H9 (cell line): ENCODE measurements at regions not wholly inside any gene's neighbourhood (a gene's known extent, or its start where the extent isn't known, plus 50 kb on each side); places are given as distances from the start of the nearest gene placed in this dataset.

Experiments used
- DNase-seq: peaks from one replicate; pipeline ENCODE4 v3.0.0-alpha.2; 2017
- H2AFZ ChIP-seq: one replicate; pipeline ENCODE4 v1.6.1; 2013; ENCODE audit warnings: mild to moderate bottlenecking, low read length, control low read depth, moderate library complexity
- H2AK5ac ChIP-seq: 2 replicates; pipeline ENCODE4 v1.6.1; 2013; ENCODE audit warnings: low read length, control low read depth, mixed read lengths; ENCODE audit not compliant: insufficient read length
- H2BK120ac ChIP-seq: one replicate; pipeline ENCODE4 v1.6.1; 2013; ENCODE audit warnings: low read depth, mild to moderate bottlenecking, low read length, control low read depth, inconsistent platforms; ENCODE audit not compliant: poor library complexity, severe bottlenecking
- H2BK12ac ChIP-seq: 2 replicates; pipeline ENCODE4 v1.6.1; 2013; ENCODE audit warnings: low read length, control low read depth, mixed read lengths, low read depth; ENCODE audit not compliant: insufficient read length
- H2BK15ac ChIP-seq: 2 replicates; pipeline ENCODE4 v1.6.1; 2013; ENCODE audit warnings: low read depth, low read length, control low read depth
- H2BK20ac ChIP-seq: one replicate; pipeline ENCODE4 v1.6.1; 2013; ENCODE audit warnings: low read depth, mild to moderate bottlenecking, low read length, control low read depth, inconsistent platforms; ENCODE audit not compliant: poor library complexity, severe bottlenecking
- H2BK5ac ChIP-seq: 2 replicates; pipeline ENCODE4 v1.6.1; 2013; ENCODE audit warnings: low read length, control low read depth, mixed read lengths; ENCODE audit not compliant: insufficient read length
- H3K14ac ChIP-seq: 2 replicates; pipeline ENCODE4 v1.6.1; 2013; ENCODE audit warnings: low read length, control low read depth; ENCODE audit not compliant: insufficient read depth
- H3K18ac ChIP-seq: 2 replicates; pipeline ENCODE4 v1.6.1; 2013; ENCODE audit warnings: low read depth, mild to moderate bottlenecking, mixed read lengths, low read length, control low read depth; ENCODE audit not compliant: insufficient read length
- H3K23ac ChIP-seq: 2 replicates; pipeline ENCODE4 v1.6.1; 2013; ENCODE audit warnings: low read length, control low read depth, mixed read lengths, low read depth; ENCODE audit not compliant: insufficient read length
- H3K23me2 ChIP-seq: 2 replicates; pipeline ENCODE4 v1.6.1; 2013; ENCODE audit warnings: low read depth, mild to moderate bottlenecking, mixed read lengths, low read length, control low read depth; ENCODE audit not compliant: insufficient read length, poor library complexity, severe bottlenecking
- H3K27ac ChIP-seq: 2 replicates; pipeline ENCODE4 v1.5.1; 2013; ENCODE audit warnings: low read length, control low read depth, mixed read lengths, low read depth; ENCODE audit not compliant: insufficient read length
- H3K27me3 ChIP-seq: 2 replicates; pipeline ENCODE4 v1.6.1; 2013; ENCODE audit warnings: low read length, control low read depth, inconsistent platforms; ENCODE audit not compliant: insufficient read depth
- H3K4ac ChIP-seq: 2 replicates; pipeline ENCODE4 v1.6.1; 2013; ENCODE audit warnings: low read depth, mild to moderate bottlenecking, control low read depth, inconsistent platforms, low read length, moderate library complexity
- H3K4me1 ChIP-seq: 2 replicates; pipeline ENCODE4 v1.6.1; 2013; ENCODE audit warnings: low read length, control low read depth, inconsistent platforms; ENCODE audit not compliant: insufficient read depth
- H3K4me2 ChIP-seq: 2 replicates; pipeline ENCODE4 v1.6.1; 2013; ENCODE audit warnings: low read length, control low read depth, mixed read lengths; ENCODE audit not compliant: insufficient read length, insufficient read depth
- H3K56ac ChIP-seq: 2 replicates; pipeline ENCODE4 v1.6.1; 2013; ENCODE audit warnings: low read depth, mild to moderate bottlenecking, mixed read lengths, low read length, control low read depth; ENCODE audit not compliant: insufficient read length
- H3K79me1 ChIP-seq: 2 replicates; pipeline ENCODE4 v1.6.1; 2013; ENCODE audit warnings: low read depth, mild to moderate bottlenecking, moderate library complexity, low read length, control low read depth, inconsistent platforms; ENCODE audit not compliant: insufficient read depth, poor library complexity, severe bottlenecking
- H3K79me2 ChIP-seq: 2 replicates; pipeline ENCODE4 v1.6.1; 2013; ENCODE audit warnings: low read length, control low read depth, inconsistent platforms; ENCODE audit not compliant: insufficient read depth
- H3K9ac ChIP-seq: 2 replicates; pipeline ENCODE4 v1.6.1; 2013; ENCODE audit warnings: low read length, control low read depth, mixed read lengths; ENCODE audit not compliant: insufficient read length; ENCODE audit errors: extremely low read depth
- H3K9me3 ChIP-seq: one replicate; pipeline ENCODE4 v1.6.1; 2013; ENCODE audit warnings: low read depth, low read length, inconsistent platforms; ENCODE audit not compliant: control insufficient read depth
- H3T11ph ChIP-seq: one replicate; pipeline ENCODE4 v1.6.1; 2013; ENCODE audit warnings: mild to moderate bottlenecking, low read length, control low read depth, inconsistent platforms
- H4K20me1 ChIP-seq: one replicate; pipeline ENCODE4 v1.6.1; 2013; ENCODE audit not compliant: control insufficient read depth, insufficient read length, insufficient read depth
- H4K5ac ChIP-seq: 2 replicates; pipeline ENCODE4 v1.6.1; 2013; ENCODE audit warnings: low read depth, mild to moderate bottlenecking, mixed read lengths, low read length, control low read depth; ENCODE audit not compliant: insufficient read length
- H4K8ac ChIP-seq: replicated peaks from 2 replicates; pipeline ENCODE4 v1.6.1; 2013; ENCODE audit warnings: low read length, control low read depth, mixed read lengths, low read depth; ENCODE audit not compliant: insufficient read length
- H4K91ac ChIP-seq: 2 replicates; pipeline ENCODE4 v1.6.1; 2013; ENCODE audit warnings: low read depth, mild to moderate bottlenecking, moderate library complexity, mixed read lengths, low read length, control low read depth; ENCODE audit not compliant: insufficient read length
- H3K27ac Mint-ChIP-seq, 3 experiments: 2 replicates in 2 of 3; 3 replicates in 1 of 3; pipeline ENCODE4 v1.8.0; 2020 to 2021; ENCODE audit warnings: mixed read lengths in 3 of 3, mild to moderate bottlenecking in 1 of 3, moderate library complexity in 1 of 3
- H3K27me3 Mint-ChIP-seq: 2 replicates; pipeline ENCODE4 v1.8.0; 2021; ENCODE audit warnings: low read depth, mild to moderate bottlenecking, moderate library complexity, mixed read lengths
- H3K36me3 Mint-ChIP-seq, 3 experiments: 2 replicates in 2 of 3; 3 replicates in 1 of 3; pipeline ENCODE4 v1.8.0; 2020 to 2021; ENCODE audit warnings: low read depth in 3 of 3, mixed read lengths in 3 of 3; ENCODE audit not compliant: insufficient read depth in 1 of 3
- H3K4me1 Mint-ChIP-seq, 2 experiments: 2 replicates each; pipeline ENCODE4 v1.8.0; 2020; ENCODE audit warnings: mixed read lengths in 2 of 2
- H3K4me3 Mint-ChIP-seq, 2 experiments: 2 replicates in 1 of 2; 3 replicates in 1 of 2; pipeline ENCODE4 v1.8.0; 2020 to 2021; ENCODE audit warnings: mild to moderate bottlenecking in 2 of 2, mixed read lengths in 2 of 2, moderate library complexity in 1 of 2
- H3K9me3 Mint-ChIP-seq, 2 experiments: 2 replicates in 1 of 2; 3 replicates in 1 of 2; pipeline ENCODE4 v1.8.0; 2020; ENCODE audit warnings: mild to moderate bottlenecking in 2 of 2, mixed read lengths in 2 of 2, moderate library complexity in 1 of 2
- CTCF ChIP-seq: fragments of 200-600 bp; sonication (generic); conservative IDR thresholded peaks from 3 replicates; pipeline ENCODE4 v1.8.0; 2021; ENCODE audit warnings: antibody characterized with exemption, mild to moderate bottlenecking
- WGBS: extraction: QIAGEN DNeasy Blood & Tissue Kit; methylation state at CpG from one replicate; pipeline ENCODE4 v1.1.7; 2013; ENCODE audit warnings: missing lambda C conversion rate, low lambda C conversion rate, mixed read lengths; ENCODE audit not compliant: insufficient read length; ENCODE audit errors: extremely low coverage; 5-methylcytosine and 5-hydroxymethylcytosine counted together

- Histone ChIP-seq H3K23ac (no peak overlapping the region), H2BK15ac (no peak overlapping the region), H3K4ac (no peak overlapping the region), H3K14ac (no peak overlapping the region), H4K5ac (no peak overlapping the region), H3K9me3 (no peaks in the 10 kb centered on the region), H2AK5ac (no peak overlapping the region), H3K4me2 (no peak overlapping the region), H4K91ac (no peak overlapping the region), H2BK5ac (no peak overlapping the region), H3K23me2 (no peaks in the 10 kb centered on the region), H2BK120ac (no peak overlapping the region), H3K79me1 (no peaks in the 10 kb centered on the region), H4K20me1 (no peaks in the 10 kb centered on the region), H3K4me1 (no peaks in the 10 kb centered on the region), H3K56ac (no peak overlapping the region), H3K18ac (no peak overlapping the region), H3T11ph (no peak overlapping the region), H2AFZ (no peak overlapping the region), H3K79me2 (no peaks in the 10 kb centered on the region), H4K8ac (no peak overlapping the region), H3K27me3 (no peaks in the 10 kb centered on the region), H2BK20ac (no peak overlapping the region), H3K27ac (no peak overlapping the region), H2BK12ac (no peak overlapping the region), H3K9ac (no peak overlapping the region)
- Mint-ChIP-seq H3K9me3 (no peaks in the 10 kb centered on the region), H3K4me1 (no peaks in the 10 kb centered on the region), H3K27ac (no peak overlapping the region), H3K4me3 (no peak overlapping the region), H3K36me3 (no peaks in the 10 kb centered on the region), H3K27me3 (no peaks in the 10 kb centered on the region; the same call in 1 of the 2 replicates)
- no peak for TF ChIP-seq CTCF
- no peak for DNase-seq
- no CpG with 5 or more reads among the region's 3 CpGs for WGBS
Observed at GRCh38 chr3:159607856-159608255, 380.8 kb upstream of the IL12A start.
